ENCODE measurements at regions not wholly inside any gene's neighbourhood (a gene's known extent, or its start where the extent isn't known, plus 50 kb on each side); places are given as distances from the start of the nearest gene placed in this dataset.
A peak's percentile ranks its signal among the peaks of the same experiment; 100 is the strongest.
"Not testable (repeated sequence)": the region's sequence is repeated elsewhere in the genome, so short reads cannot be mapped to it uniquely, and the experiment has no call there.

GRCh38 chr1:148432318-148432717, 50.8 kb downstream of the PPIAL4G start:
- not testable (repeated sequence) for H3K4me3 ChIP-seq (ENCODE audit: low read depth, low read length); DNase-seq (ENCODE audit: low read depth)

DNA sequence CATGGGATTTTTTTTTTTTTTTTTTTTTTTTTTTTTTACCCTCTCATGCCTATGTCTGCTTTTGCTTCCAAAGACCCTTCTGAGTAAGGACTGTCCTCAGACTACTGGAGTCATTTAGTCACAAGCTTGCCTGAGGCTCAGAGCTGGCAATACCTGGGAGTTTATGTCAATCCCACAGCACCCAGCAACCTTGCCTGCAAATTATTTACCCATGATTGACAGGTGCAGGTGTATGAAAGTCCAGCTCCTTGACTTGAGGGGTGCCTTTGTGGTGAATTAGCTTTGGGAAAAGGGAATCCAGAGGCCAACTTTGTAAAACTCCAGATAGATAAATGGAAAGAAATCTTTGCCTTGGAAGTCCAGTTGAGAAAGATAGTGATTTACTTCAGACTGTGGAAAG, 53.2 kb downstream of the PPIAL4G start:
- DNase-seq (ENCODE audit: low read depth); H3K4me3 ChIP-seq (ENCODE audit: low read depth, low read length): not testable (repeated sequence)

DNA sequence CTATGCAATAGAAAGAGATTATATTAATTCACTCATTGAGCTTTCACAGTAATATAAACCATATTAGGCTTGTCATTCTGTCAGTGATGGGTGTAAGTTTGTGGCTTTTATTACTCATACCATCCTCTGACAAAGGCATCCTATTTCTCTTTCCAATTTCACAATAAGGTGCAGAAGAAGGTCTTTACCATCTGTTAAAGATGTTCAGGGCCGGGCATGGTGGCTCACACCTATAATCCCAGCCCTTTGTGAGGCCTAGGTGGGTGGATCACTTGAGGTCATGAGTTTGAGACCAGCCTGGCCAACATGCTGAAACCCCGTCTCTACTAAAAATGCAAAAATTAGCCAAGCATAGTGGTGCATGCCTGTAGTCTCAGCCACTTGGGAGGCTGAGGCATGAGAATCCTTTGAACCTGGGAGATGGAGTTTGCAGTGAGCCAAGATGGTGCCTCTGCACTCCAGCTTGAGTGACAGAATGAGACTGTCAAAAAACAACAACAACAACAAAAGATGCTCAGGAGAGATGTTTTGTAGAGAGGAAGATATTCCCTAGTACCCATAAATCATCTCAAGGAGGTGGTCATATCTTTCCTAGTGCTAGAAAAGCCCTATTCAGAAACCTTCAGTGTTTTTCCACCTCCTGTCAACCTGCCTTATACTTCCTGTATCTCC, 56.0 kb downstream of the PPIAL4G start:
- not testable (repeated sequence) for H3K4me3 ChIP-seq (ENCODE audit: low read depth, low read length); DNase-seq (ENCODE audit: low read depth)

GRCh38 chr1:148426385-148426784, 56.7 kb downstream of the PPIAL4G start:
- not testable (repeated sequence) for DNase-seq (ENCODE audit: low read depth); H3K4me3 ChIP-seq (ENCODE audit: low read depth, low read length)

DNA sequence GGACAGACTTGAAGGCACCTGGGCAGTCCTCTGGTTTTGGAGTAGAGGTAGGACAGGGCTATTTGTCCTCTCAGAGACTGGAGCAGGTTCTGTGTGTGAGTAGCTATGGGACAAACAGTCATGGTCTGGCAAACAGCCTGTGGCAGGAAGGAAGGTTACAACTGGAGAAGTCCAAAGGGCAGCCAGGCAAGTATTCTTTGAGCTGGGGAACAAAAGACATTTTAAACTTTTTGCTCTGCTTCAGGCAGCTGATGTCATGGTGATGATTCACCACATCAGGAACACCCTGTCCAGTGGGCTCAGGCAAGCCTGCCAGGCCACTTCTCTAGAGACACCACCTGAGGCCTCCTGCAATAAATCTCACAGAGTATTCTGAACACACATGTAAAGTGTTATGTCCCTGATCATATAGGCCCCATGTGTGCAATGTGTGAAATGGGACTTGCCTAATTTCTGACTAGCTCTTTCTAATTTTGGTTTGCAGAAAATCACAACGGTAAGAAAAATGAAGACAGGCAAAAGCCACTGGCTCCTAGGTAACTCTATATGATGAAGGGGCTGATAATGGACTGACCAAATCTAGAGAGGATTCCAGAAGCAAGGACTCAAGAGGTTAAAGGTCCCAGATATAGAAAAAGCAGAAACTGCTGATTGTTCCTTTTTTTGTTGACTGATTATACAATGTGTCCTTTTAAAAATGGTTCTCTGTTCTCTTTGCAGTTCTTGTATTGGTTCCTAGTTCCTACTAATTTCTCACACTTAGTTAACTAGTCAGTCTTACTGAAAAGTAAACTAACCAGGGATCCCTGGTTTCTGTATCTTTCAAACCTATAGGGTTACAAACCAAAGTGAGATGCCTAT, 58.7 kb downstream of the PPIAL4G start:
- H3K4me3 ChIP-seq (ENCODE audit: low read depth, low read length); DNase-seq (ENCODE audit: low read depth): not testable (repeated sequence)

DNA sequence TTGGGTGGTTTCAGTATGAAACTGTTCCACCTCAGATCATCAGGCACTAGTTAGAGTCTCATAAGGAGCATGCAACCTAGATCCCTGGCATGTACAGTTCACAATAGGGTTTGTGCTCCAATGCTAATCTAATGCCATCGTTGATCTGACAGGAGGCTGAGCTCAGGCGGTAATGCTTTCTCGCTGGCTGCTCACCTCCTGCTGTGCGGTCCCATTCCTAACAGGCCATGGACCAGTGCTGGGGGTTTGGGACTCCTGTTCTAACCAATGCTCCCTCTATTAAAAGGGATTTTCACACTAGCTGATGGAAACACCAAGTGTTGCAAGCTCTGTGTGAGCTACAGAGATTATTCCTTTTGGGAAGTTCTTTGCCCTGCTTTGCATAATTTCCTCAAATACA, 60.2 kb downstream of the PPIAL4G start:
- not testable (repeated sequence) for H3K4me3 ChIP-seq (ENCODE audit: low read depth, low read length); DNase-seq (ENCODE audit: low read depth)

GRCh38 chr1:148417241-148417640, 65.9 kb downstream of the PPIAL4G start:
- H3K4me3 ChIP-seq (ENCODE audit: low read depth, low read length); DNase-seq (ENCODE audit: low read depth): not testable (repeated sequence)

DNA sequence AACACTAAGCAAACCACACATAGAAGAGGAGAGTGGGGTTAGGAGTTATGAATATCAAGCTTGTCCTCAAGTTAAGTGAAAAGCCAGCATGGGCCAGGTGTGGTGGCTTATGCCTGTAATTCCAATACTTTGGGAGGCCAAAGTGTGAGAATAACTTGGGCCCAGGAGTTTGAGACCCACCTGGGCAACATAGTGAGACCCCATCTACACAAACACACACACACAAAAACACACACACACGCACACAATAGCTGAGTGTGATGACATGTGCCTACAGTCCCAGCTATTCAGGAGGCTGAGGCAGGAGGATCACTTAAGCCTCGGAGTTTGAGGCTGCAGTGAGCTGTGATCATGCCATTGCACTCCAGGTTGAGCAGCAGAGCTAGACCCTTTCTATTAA, 69.7 kb downstream of the PPIAL4G start:
- not testable (repeated sequence) for H3K4me3 ChIP-seq (ENCODE audit: low read depth, low read length); DNase-seq (ENCODE audit: low read depth)

DNA sequence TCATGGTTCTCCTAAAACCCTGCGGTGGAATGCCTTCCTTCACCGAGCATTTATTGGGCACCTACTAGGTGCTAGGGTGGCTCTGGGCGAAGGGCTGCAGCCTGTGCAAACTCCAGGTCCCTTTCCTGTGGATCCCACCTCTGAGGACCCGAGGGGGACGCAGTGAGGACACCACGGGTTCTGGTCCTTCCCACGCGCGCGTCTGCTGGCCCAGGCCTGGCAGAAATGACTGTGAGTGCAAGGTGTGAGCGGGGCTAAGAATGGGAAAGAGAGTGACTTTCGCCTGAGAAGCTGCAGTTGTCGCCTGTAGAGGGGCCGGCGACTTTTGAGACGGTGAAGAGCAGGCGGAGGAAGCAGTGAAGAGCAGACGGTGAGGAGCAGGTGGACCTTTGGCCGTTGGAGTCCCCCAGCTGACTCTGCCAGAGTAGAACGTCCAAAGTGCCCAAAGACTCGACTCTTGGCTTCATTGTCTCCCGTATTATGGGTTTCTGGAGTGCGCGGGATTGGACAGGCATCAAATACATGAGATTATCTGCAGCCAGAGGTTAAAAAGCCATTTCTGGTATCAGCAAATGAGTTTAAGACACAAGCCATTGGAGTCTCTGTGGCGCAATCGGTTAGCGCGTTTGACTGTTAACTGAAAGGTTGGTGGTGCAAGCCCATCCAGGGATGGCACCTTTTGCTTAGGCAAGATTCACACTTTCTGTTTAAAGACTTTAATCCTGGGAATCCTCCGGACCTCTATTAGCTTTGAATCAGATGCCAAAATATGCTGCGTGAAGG, 78.1 kb downstream of the PPIAL4G start:
- not testable (repeated sequence) for DNase-seq (ENCODE audit: low read depth); H3K4me3 ChIP-seq (ENCODE audit: low read depth, low read length)

DNA sequence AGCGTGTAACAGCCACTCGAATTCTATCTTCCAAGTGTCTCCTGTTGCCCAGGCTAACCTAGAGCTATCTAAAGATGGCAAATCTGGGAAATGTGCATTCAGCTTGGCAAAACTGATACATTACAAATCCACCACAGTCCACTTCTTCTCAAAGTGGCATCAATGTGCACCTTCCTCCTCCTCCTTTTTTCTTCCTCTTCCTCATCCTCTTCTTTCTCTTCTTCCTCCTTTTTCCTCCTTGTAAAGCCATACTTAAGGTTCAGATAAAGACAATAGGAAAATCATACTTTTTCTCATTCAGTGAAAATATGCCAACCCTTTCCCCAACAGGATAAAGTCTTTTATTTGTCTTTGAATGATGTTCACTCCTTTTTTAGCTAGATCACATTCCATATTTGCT, 79.2 kb downstream of the PPIAL4G start:
- not testable (repeated sequence) for H3K4me3 ChIP-seq (ENCODE audit: low read depth, low read length); DNase-seq (ENCODE audit: low read depth)

DNA sequence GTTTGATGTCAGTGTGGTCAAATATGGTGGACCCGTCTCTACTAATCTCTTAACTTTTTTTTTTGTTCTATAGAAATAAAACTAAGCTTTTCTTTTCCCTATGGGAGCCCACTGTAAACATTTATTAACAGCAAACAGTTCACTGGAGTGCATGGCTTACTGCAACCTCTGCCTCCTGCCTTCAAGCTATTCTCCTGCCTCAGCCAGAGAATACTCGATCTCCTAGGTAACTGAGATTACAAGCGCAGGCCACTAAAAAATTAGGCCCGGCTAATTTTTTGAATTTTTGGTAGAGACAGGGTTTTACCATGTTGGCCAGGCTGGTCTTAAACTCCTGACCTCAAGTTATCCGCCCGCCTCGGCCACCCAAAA, 80.0 kb downstream of the PPIAL4G start:
- DNase-seq (ENCODE audit: low read depth), result peak; percentile 36
- H3K4me3 ChIP-seq (ENCODE audit: low read depth, low read length), result peak overlapping the region; percentile 55

DNA sequence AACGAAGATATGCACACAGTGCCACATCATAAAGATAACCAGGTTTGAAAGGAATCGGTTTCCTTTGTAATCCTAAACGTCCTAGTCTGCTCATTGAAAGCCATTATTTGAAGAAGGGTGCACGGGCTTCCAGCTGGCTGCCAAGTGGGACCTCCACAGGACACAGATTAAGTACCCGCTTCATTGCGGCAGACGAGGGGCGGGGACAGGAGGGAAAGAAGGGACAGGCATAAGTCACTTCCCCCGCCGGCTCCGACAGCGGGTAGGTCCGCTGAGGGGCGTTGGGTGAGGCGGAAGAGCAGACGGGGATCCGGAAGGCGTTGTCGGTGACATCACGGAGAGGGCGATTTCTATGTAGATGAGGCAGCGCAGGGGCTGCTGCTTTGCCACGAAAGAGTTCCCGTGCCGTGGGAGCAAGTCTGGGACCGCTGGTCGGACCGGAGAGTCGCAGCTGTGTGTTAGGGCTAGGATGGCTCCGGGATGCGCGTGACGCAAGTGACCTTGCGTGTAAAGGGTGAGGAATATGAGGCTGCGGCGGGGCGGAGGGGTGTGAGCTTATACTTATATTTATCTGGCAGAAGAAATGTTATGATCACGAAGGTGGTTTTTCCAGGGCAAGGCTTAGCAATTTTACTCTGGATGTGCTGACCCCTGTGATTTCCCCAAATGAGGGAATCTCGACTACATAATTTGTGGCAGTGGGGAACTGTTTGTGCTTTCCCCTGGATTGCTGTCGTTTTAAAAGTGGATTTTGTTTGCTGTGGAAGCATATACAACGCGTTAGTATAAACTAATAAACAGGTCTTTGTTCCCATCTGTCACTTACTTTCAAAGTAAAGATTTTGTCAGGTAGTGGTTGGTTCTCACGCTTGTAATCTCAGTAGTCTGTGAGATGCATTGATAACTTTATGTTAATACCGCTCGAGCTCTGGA, 80.7 kb downstream of the PPIAL4G start:
- peak overlapping the region; percentile 55 for H3K4me3 ChIP-seq (ENCODE audit: low read depth, low read length)
- DNase-seq (ENCODE audit: low read depth), result peak; percentile 93

DNA sequence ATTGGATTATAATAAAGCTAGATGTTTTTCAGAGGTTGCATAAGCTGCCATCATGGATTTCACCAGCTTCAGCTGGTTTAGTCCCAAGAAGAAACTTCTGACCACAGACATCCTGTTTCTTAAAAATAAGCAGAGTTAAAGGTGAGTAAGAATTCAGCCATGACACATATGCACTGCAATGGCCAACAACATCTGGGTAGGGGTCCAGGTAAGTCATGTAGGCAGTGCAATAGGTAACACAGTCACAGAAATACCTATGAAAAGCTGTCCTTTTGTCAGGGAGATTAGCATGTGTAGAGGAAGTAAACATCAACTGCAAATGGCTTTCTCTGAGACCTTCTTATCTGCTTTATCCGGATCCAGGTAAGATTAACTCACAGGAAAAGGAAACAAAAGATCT, 85.6 kb downstream of the PPIAL4G start:
- H3K4me3 ChIP-seq (ENCODE audit: low read depth, low read length); DNase-seq (ENCODE audit: low read depth): not testable (repeated sequence)

- H3K4me3 ChIP-seq (ENCODE audit: low read depth, low read length); DNase-seq (ENCODE audit: low read depth): not testable (repeated sequence)
Measured at GRCh38 chr1:148392505-148392904, 90.6 kb downstream of the PPIAL4G start.

DNA sequence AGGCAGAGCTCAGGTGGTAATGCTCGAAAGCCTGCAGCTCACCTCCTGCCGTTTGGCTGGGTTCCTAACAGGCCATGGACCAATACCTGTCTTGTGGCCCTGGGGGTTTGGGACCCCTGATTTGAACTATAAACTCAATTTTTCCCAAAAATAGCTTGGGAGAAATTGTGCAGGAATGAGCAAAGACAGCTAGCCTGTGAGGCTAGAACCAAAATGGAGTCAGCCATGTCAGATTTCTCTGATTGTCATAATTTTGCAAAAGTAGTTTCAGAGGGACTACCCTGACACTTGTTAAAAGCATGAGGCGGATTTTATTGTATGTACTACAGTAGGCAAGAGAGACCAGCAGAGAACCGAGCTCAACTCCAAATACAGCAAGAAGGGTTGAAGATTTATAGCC, 91.8 kb downstream of the PPIAL4G start:
- not testable (repeated sequence) for DNase-seq (ENCODE audit: low read depth); H3K4me3 ChIP-seq (ENCODE audit: low read depth, low read length)
